Astrocyte of the cerebellum (primary cell): ENCODE measurements at regions not wholly inside any gene's neighbourhood (a gene's known extent, or its start where the extent isn't known, plus 50 kb on each side); places are given as distances from the start of the nearest gene placed in this dataset.

Experiments
- DNase-seq: peaks from one replicate; pipeline ENCODE4 v3.0.0-alpha.2; 2011; ENCODE audit warnings: low read depth
- H3K4me3 ChIP-seq: 2 replicates; pipeline ENCODE4 v1.5.1; 2011; ENCODE audit warnings: mild to moderate bottlenecking, low read depth, low read length, moderate library complexity
- in situ Hi-C: cut with HindIII; loops from 2 replicates; pipeline ENCODE4 v1.10.0; 2017; ENCODE audit warnings: low sequenced_read_pairs
- TF ChIP-seq, protein P1 (sequence below): IDR thresholded peaks from 2 replicates; pipeline ENCODE4 v1.5.1; 2012; ENCODE audit warnings: low read length, low read depth, moderate library complexity, mild to moderate bottlenecking; ENCODE audit errors: missing control alignments

DNA sequence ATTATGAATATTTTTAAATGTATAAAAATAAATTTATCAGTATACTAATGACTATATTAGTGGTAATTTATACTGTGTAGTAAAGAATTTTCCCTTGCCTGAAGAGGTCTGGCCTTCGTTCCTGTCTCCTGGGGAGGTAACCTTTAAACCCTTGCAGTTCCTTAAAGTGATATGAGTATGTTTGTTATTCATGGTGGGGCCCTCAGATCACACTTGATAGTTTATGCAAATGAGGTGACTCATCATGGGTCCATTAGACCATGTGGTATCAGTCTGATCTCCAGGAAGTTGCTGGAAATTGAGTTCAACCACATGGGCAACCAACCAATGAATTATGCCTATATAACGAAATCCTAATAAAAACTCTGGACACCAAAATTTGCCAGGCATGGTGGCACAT, 904.1 kb downstream of the RPA4 start:
- no peak for DNase-seq
- TF ChIP-seq, protein P1, sequence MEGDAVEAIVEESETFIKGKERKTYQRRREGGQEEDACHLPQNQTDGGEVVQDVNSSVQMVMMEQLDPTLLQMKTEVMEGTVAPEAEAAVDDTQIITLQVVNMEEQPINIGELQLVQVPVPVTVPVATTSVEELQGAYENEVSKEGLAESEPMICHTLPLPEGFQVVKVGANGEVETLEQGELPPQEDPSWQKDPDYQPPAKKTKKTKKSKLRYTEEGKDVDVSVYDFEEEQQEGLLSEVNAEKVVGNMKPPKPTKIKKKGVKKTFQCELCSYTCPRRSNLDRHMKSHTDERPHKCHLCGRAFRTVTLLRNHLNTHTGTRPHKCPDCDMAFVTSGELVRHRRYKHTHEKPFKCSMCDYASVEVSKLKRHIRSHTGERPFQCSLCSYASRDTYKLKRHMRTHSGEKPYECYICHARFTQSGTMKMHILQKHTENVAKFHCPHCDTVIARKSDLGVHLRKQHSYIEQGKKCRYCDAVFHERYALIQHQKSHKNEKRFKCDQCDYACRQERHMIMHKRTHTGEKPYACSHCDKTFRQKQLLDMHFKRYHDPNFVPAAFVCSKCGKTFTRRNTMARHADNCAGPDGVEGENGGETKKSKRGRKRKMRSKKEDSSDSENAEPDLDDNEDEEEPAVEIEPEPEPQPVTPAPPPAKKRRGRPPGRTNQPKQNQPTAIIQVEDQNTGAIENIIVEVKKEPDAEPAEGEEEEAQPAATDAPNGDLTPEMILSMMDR: no peak
- H3K4me3 ChIP-seq: no peak overlapping the region
- in situ Hi-C loops: no loop called here

DNA sequence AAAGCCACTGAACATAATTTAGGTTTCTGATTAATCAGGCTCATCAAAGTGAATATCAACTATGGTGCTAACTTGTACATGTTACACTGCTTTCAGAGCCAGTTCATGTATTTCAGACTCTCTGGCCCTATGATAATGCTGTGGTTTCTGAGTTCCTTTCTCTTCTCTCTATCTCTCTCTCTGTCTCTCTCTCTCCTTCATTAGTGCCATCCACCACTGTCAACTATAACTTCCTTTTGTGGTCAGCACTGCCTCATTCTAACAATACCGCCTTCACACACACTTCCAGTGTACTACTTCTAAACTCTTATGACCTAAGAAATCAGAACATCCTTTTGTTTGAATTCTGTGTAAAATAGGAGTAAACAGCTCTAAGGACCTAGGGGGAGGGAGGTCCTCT, 907.1 kb downstream of the RPA4 start:
- no peak for DNase-seq
- H3K4me3 ChIP-seq: no peak overlapping the region
- in situ Hi-C loops: no loop called here
- TF ChIP-seq, protein P1: no peak

- in situ Hi-C loops: no loop called here
- DNase-seq: no peak
- no peak overlapping the region for H3K4me3 ChIP-seq
- TF ChIP-seq, protein P1: no peak
These were observed 913.4 kb downstream of the RPA4 start for GRCh38 chrX:97797076-97797475.

- TF ChIP-seq, protein P1: no peak
- DNase-seq: peak; percentile 41
- H3K4me3 ChIP-seq: peak overlapping the region; percentile 14
- in situ Hi-C loops: no loop called here
These were observed 922.5 kb downstream of the RPA4 start for GRCh38 chrX:97806238-97806637.

DNA sequence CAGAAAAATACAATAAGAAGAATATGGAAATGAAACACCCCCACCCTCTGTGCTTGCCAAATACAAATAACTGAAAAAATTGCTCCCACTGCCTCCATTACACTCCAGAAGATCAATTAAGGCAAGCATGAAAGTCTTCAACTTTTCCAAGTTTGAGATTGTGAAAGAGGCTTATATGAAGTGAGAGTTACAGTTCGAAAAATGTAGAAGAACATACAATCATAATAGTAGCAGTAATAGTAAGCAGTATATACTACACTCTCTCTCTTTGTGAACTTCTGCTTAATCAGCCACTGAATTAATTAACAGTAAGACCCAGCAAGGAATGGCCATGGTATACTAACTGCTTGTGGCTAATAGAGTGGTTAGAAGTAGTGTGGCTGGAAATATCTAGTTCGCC, 923.2 kb downstream of the RPA4 start:
- in situ Hi-C loops: no loop called here
- TF ChIP-seq, protein P1: no peak
- H3K4me3 ChIP-seq: no peak overlapping the region
- no peak for DNase-seq

DNA sequence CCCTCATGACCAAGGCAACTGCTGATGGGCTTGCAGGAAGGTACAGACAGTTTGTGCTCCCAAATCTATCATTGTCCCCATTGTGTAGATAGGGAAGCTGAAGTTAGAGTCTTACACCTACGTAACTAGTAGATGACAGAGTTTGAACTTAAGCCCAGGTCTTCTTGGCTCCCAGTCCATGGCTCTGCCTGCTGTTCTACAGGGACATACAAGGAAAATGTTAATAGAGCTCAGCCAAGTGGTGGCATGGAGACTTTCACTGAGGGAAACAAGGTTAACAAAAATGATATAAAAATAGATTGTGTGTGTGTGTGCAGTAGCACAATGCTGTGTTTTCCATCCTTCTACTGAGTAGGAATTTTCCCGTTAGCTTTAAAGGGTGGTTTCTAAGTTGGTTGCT, 936.5 kb downstream of the RPA4 start:
- in situ Hi-C loops: no loop called here
- no peak overlapping the region for H3K4me3 ChIP-seq
- TF ChIP-seq, protein P1: no peak
- DNase-seq: no peak

DNA sequence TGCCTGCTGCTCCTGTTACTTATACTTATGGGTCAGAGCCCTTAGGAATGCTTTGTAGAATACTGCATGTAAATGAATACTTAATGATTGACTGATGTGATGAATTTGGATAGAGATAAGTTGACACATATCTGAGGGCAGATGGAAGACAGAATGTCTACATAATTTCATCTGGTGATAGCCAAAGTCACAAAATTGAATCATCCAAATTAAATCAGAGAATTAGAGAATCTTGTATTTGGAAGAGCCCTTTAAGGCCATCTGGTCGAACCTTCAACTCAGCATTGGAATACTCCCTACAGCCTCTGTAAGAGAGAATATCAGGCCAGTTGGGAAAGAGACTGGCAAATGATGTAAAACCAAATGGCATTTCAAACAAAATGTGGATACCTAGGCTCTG, 944.8 kb downstream of the RPA4 start:
- H3K4me3 ChIP-seq: no peak overlapping the region
- no peak for DNase-seq
- in situ Hi-C loops: no loop called here
- TF ChIP-seq, protein P1: no peak
